LNCaP clone FGC (cell line): ENCODE measurements at regions not wholly inside any gene's neighbourhood (a gene's known extent, or its start where the extent isn't known, plus 50 kb on each side); places are given as distances from the start of the nearest gene placed in this dataset.
"Not testable (repeated sequence)": the region's sequence is repeated elsewhere in the genome, so short reads cannot be mapped to it uniquely, and the experiment has no call there.

Experiments used
- DNase-seq: peaks from one replicate; pipeline ENCODE4 v3.0.0-alpha.2; 2011; ENCODE audit warnings: low read depth
- H3K4me3 ChIP-seq: 2 replicates; pipeline ENCODE4 v1.5.1; 2011; ENCODE audit warnings: mild to moderate bottlenecking, low read depth, low read length, control low read depth
- CTCF ChIP-seq: IDR thresholded peaks from 2 replicates; pipeline ENCODE4 v1.5.1; 2012; ENCODE audit warnings: mild to moderate bottlenecking; ENCODE audit not compliant: control insufficient read depth, insufficient read depth; ENCODE audit errors: extremely low read depth

- no peak for DNase-seq
- no peak for TF ChIP-seq CTCF
- H3K4me3 ChIP-seq = no peak overlapping the region
These were observed 191.8 kb upstream of the GLI2 start for GRCh38 chr2:120543899-120544298.

- no peak for TF ChIP-seq CTCF
- no peak overlapping the region for H3K4me3 ChIP-seq
- DNase-seq = no peak
These were observed 191.1 kb upstream of the GLI2 start for GRCh38 chr2:120544522-120544921.

GRCh38 chr2:120545007-120545406, 190.7 kb upstream of the GLI2 start:
- H3K4me3 ChIP-seq, DNase-seq: not testable (repeated sequence)

- no peak for TF ChIP-seq CTCF
- no peak overlapping the region for H3K4me3 ChIP-seq
These were observed 190.1 kb upstream of the GLI2 start for GRCh38 chr2:120545521-120546047.

GRCh38 chr2:120546048-120546864, 189.4 kb upstream of the GLI2 start:
- no peak overlapping the region for H3K4me3 ChIP-seq
- TF ChIP-seq CTCF = no peak
- no peak for DNase-seq

More at GRCh38 chr2:120545521-120546047, 190.1 kb upstream of the GLI2 start:
- no peak for DNase-seq

GRCh38 chr2:120546865-120547390, 188.7 kb upstream of the GLI2 start:
- no peak for DNase-seq
- TF ChIP-seq CTCF = no peak
- no peak overlapping the region for H3K4me3 ChIP-seq

- DNase-seq = no peak
- H3K4me3 ChIP-seq = no peak overlapping the region
- TF ChIP-seq CTCF = no peak
These were observed 188.0 kb upstream of the GLI2 start for GRCh38 chr2:120547662-120548061.
